Kidney tubule cell (primary cell): ENCODE measurements at regions not wholly inside any gene's neighbourhood (a gene's known extent, or its start where the extent isn't known, plus 50 kb on each side); places are given as distances from the start of the nearest gene placed in this dataset.
A peak's percentile ranks its signal among the peaks of the same experiment; 100 is the strongest.

ENCODE experiments used
- DNase-seq: peaks from one replicate; pipeline ENCODE4 v3.0.0-alpha.2; 2018; ENCODE audit warnings: low spot score

GRCh38 chr5:74226716-74227485, 413.6 kb downstream of the ENC1 start:
- no peak for DNase-seq

DNA sequence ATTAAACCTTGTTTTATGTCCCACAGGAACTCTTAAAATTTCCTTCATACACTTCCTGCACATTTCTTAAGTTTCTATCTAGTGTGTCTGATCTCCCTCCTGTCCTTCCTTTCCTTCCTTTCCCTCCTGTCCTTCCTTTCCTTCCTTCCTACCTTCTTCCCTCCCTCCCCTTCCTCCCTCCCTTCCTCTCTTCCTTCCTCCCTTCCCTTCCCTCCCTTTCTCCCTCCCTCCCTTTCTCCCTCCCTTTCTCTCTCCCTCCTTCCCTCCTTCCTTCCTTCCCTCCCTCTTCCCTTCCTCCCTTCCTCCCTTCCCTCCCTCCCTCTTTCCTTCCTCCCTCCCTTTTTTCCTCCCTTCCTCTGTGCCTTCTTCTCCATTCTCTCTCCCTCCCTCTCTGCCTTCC, 414.9 kb downstream of the ENC1 start:
- DNase-seq: no peak

DNA sequence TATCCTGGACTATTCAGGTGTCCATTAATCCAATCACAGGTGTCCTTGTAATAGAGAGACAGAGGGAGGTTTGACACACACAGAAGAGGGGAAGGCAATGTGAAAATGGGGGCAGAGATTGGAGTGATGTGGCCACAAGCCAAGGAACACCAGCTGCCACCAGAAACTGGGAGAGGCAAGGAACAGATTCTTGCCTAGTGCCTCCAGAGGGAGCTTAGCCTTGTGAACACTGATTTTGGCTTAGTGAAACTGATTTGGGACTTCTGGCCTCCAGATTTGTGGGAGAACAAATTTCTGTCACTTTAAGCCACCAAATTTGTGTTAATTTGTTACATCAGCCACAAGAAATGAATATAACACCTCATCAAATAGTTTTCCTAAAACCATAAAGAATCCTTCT, 416.2 kb downstream of the ENC1 start:
- no peak for DNase-seq

DNA sequence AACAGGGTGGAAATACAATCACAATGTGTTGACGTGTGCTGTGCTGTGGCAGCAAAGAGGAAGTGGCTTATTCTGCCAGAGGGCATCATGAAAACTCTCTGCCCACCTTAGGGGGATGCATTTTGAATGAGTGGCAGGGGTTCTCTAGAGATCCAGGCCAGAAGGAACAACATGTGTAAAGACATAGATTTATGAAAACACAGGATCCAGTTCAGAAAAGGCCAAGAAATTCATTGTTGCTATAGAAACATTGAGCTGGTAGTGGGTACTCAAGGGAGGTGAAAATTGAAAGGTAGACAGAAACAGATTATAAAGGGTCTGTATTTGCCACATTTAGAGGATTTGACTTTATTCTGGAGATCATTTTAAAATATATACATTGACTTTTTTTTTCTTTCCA, 417.7 kb downstream of the ENC1 start:
- no peak for DNase-seq

GRCh38 chr5:74221413-74221812, 419.1 kb downstream of the ENC1 start:
- no peak for DNase-seq

GRCh38 chr5:74216012-74216411, 424.5 kb downstream of the ENC1 start:
- no peak for DNase-seq

DNA sequence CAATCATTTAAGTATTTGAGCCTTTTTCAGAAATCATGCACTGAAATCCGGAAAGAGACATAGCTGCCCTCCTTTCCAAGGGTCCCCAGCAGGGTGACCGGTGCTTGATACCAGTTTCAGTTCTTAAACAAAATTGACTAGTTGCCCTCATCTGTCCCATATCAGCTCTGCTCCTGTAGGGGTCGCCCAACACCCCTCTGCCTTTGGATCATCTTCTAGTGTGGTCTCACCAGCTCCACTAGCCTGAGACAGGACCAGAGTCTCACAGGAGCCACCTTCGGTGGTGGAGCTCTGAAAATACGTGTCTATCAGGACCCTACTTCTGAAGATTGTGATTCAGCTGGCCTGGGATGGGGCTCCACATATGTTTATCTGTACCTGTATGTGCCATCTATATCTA, 428.2 kb downstream of the ENC1 start:
- DNase-seq: peak; percentile 35

- peak; percentile 2 for DNase-seq
These were observed 431.0 kb downstream of the ENC1 start for GRCh38 chr5:74209571-74209970.

- peak; percentile 90 for DNase-seq
These were observed 433.7 kb downstream of the ENC1 start for GRCh38 chr5:74206579-74207550.

DNA sequence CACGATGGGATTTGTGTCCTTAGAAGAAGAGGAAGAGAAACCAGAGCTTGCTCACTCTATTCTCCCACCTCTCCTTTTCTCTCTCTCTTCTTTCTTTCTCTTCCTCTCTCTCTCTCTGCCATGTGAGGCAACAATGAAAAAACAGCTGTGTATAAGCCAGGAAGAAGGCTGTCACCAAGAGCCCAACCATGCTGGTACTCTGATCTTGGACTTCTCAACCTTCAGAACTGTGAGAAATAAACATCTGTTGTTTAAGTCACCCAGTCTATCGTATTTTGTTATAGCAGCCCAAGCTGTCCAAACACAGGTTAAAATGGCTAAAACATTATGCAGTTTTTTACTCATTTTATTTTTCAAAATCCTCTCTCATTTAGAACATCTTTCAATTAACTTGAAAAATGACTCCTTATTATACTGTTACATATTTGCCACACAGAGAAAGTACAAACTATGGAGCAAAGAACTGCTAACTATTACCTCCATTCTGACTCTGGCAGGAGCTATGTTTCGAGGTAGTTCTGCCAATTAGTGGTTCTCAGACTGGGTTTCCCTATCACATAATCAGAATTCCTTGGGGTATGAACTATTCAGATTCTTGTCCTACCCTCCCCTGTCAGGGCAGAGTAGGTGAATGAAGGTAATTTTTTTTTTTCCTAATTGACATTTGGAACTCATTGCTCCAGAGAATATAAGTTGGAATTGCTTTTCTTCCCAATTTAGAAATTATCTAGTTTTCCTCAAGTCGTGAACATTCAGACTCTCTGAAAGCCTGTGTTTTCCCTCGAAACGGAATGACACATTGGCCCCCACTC, 434.6 kb downstream of the ENC1 start:
- DNase-seq: peak; percentile 72

DNA sequence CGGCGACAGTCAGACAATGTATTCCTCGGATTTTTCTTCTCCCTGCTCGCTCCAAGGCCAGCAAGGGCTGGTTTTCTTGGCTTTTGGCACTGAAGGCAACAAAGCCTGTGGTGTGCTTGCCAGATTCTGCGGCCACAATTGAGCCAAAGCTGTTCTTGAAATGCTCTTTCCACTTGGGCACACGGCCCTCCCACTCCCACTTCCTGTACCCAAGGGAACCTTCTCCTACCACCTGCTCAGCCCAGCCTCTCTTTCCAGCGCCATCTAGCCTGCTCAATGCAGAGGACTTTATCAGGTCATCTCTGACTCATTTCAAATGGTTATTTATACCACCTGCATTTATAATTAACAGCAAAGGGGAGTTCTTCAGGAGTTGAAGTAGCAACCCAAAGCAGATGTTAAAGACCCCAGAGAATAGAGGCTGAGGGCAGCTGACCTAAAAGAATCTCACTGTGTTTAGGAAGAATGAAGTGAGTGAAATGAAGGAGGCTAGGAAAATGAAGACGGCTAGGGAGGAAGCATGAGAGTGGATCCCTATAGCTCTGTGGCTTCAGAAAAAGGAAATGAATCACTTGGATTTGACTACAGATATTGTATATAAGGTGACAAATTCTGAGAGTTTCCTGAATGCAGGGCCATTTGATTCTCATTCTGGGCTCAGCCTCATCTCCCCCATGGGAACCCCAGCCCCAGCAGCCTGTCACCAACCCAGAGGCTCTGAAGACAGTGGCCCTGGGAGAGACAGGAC, 439.0 kb downstream of the ENC1 start:
- peak; percentile 83 for DNase-seq

DNA sequence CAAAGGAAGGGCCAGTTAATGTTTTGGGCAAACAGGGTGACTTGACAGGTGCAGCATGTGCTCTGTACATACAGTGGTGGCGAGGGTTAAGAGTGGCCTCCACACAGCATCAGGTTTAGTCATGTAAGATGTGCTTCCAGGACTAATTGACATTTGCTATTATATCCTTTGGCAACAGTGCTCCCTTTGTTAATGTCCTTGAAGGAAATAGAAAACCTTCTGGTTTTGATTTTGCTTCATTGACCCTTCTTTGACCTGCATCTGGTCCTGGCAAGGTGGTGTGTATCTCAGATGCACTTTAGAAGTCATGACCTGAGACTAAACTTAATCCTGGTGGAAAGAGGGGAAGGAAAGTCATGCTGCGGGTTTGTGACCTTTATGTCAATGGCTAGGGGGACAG, 440.0 kb downstream of the ENC1 start:
- DNase-seq: peak; percentile 23

GRCh38 chr5:74199436-74200210, 440.9 kb downstream of the ENC1 start:
- DNase-seq: peak; percentile 85

- DNase-seq: peak; percentile 36
These were observed 441.5 kb downstream of the ENC1 start for GRCh38 chr5:74199005-74199404.

- DNase-seq: no peak
These were observed 442.4 kb downstream of the ENC1 start for GRCh38 chr5:74198156-74198555.

DNA sequence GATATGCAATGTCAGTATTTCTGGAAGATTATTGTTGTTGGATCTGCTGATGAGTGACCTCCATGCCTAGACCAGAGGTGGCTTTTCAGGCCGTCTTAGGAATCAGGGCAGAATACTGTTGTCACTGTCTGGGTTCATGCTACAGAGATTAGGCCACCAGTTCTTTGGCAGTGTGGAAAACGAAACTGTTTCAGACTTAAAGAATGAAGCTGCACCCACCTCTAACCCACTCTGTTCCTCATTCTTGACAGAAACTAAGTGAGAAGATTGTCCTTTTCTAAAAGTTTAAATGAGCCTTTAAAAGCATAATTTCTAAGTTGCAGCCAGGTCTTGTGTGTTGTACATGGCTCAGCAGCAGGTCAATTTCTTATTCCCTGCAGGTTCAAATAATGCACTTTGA, 444.3 kb downstream of the ENC1 start:
- no peak for DNase-seq

- no peak for DNase-seq
These were observed 446.3 kb downstream of the ENC1 start for GRCh38 chr5:74194196-74194595.

DNA sequence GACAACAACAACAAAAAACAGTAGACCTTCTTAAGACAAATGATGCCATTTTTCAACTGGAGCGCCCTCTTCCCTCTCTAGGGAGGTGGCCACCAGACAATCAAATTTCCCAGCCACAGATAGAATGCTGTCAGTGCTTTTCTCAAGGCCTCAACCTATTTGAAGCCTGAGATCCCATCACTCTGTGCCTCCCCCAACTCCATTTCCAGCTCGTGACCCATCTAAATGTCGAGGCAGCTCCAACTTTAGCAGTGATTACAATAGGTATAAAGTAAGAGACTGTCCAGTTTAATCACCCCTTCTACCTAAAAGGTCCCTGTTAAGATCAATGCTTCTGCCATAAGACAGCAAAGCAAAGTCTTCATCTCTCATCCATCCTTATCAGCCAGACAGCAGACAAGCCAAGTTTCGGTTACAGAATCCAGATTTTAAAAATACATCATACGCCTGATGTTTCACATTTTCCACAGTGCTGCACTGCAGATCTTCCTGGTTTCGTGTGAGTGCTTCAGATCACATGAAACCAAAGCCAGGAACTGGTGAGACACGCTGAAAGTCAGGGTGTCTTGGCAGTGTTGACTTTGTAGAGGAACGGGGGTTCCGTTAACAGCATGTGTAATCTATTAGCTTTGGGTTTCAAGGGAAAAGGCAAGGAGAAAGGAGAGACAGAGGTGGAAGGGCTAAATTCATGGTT, 447.8 kb downstream of the ENC1 start:
- no peak for DNase-seq

DNA sequence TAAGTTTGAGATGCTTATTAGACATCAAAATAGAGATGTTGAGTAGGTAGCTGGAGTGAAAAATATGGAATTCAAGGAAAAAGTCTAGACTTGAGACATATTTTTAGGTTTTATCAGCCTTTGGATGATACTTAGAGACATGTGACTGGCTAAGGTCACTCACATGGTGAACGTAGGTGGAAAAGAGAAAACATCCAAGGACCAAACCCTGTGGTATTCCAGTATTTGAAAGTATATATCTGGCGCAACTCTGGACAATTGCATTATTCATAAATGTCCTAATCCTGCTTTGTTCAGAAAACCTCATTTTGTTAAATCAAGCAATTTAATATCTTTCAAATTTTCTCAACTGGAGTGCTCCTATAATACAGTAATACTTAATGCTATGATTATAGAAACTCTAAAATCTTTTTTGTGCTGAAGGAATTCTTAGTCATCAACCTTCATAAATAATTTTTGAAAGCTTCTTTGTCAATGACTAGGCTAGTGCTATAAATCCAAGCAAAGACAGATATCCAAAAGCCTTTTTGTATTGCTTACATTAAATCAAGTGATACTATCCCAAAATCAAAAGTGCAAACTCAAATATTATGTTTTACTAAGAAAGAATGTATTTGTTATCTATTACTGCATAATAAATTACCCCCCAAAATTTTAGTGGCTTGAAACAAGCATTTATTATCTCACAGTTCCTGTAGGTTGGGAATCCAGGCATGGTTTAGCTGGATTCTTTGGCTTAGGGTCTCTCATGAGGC, 452.0 kb downstream of the ENC1 start:
- no peak for DNase-seq
